K562 (cell line): ENCODE measurements at regions not wholly inside any gene's neighbourhood (a gene's known extent, or its start where the extent isn't known, plus 50 kb on each side); places are given as distances from the start of the nearest gene placed in this dataset.

Source experiments
- ATAC-seq: fragments of 200-7000 bp; cut with Tn5 transposase; 3 replicates; pipeline ENCODE4 v1.9.1; 2020; ENCODE audit warnings: moderate library complexity
- BruUV-seq: library from RNA; stranded (reverse); fragments of 400-500 nt; replicated peaks from 2 replicates; lab custom pipeline; 2021; lab: Mats Ljungman, UMichigan
- CTCF ChIA-PET: fragments of 300-600 bp; formaldehyde crosslinking; extraction: SDS; loops from one replicate; lab custom pipeline; 2021; ENCODE audit warnings: low intra/inter-chr PET ratio; lab: Yijun Ruan, JAX
- POLR2A ChIA-PET: fragments of 300-600, 350-650 bp; sonication (Branson Sonifier 250); formaldehyde crosslinking; extraction: SDS; loops from one replicate; lab custom pipeline; 2021; ENCODE audit warnings: antibody characterized with exemption, inconsistent platforms; lab: Yijun Ruan, JAX
- DNase-seq, 4 experiments: peaks; one replicate each; pipeline versions ENCODE4 v3.0.0 to v3.0.0-alpha.2; 2011 to 2018; ENCODE audit warnings: low spot score in 3 of 4, mixed read lengths in 3 of 4; ENCODE audit errors: extremely low read depth in 1 of 4
- FAIRE-seq: peaks from 2 replicates; lab custom pipeline; 2011; peaks lifted over from hg19 to GRCh38; lab: Jason Lieb, UNC
- H2AFZ ChIP-seq: 2 replicates; pipeline ENCODE4 v1.6.0; 2011; ENCODE audit warnings: low read depth, low read length, control low read depth, inconsistent platforms
- H3K27ac ChIP-seq: fragments of 200-600 bp; 3 replicates; pipeline ENCODE4 v1.8.0; 2011; ENCODE audit warnings: low read depth, mild to moderate bottlenecking, control low read depth, inconsistent platforms, low read length, moderate library complexity, mixed read lengths; ENCODE audit errors: extremely low read depth
- H3K27me3 ChIP-seq, 2 experiments: fragments of 300-600 bp in 1 of 2; 2 replicates in 1 of 2; 3 replicates in 1 of 2; pipeline versions ENCODE4 v1.6.0 to v1.8.0; 2011; ENCODE audit warnings: inconsistent platforms in 2 of 2, low read length in 2 of 2, mild to moderate bottlenecking in 1 of 2, mixed read lengths in 1 of 2, moderate library complexity in 1 of 2; ENCODE audit not compliant: control insufficient read depth in 2 of 2, insufficient read depth in 2 of 2
- H3K36me3 ChIP-seq: fragments of 300-600 bp; 3 replicates; pipeline ENCODE4 v1.8.0; 2011; ENCODE audit warnings: mild to moderate bottlenecking, low read length, inconsistent platforms; ENCODE audit not compliant: control insufficient read depth, insufficient read depth
- H3K4me1 ChIP-seq, 2 experiments: fragments of 200-600 bp in 1 of 2; replicated peaks in 1 of 2; 2 replicates in 1 of 2; 3 replicates in 1 of 2; pipeline versions ENCODE4 v1.5.1 to v1.8.0; 2011; ENCODE audit warnings: inconsistent platforms in 2 of 2, low read length in 2 of 2, mild to moderate bottlenecking in 1 of 2, mixed read lengths in 1 of 2, moderate library complexity in 1 of 2; ENCODE audit not compliant: control insufficient read depth in 2 of 2, insufficient read depth in 2 of 2
- H3K4me2 ChIP-seq: 2 replicates; pipeline ENCODE4 v1.6.1; 2011; ENCODE audit warnings: low read length, control low read depth, inconsistent platforms, mixed read lengths; ENCODE audit not compliant: insufficient read depth
- H3K4me3 ChIP-seq: fragments of 200-600 bp; sonication (generic), shearing (Covaris generic); 2 replicates; pipeline ENCODE4 v1.5.1; 2016; ENCODE audit warnings: control low read depth, inconsistent platforms
- H3K79me2 ChIP-seq: fragments of 200-600 bp; 3 replicates; pipeline ENCODE4 v1.8.0; 2011; ENCODE audit warnings: low read length, inconsistent platforms; ENCODE audit not compliant: control insufficient read depth, insufficient read depth
- H3K9ac ChIP-seq, 2 experiments: 2 replicates each; pipeline versions ENCODE4 v1.6.0 to v1.6.1; 2011; ENCODE audit warnings: low read depth in 2 of 2, low read length in 2 of 2, control low read depth in 1 of 2, inconsistent platforms in 1 of 2, mild to moderate bottlenecking in 1 of 2, mixed read lengths in 1 of 2; ENCODE audit not compliant: insufficient read depth in 1 of 2
- H3K9me1 ChIP-seq: one replicate; pipeline ENCODE4 v1.6.0; 2011; ENCODE audit warnings: inconsistent platforms, mild to moderate bottlenecking, low read length, moderate library complexity; ENCODE audit not compliant: control insufficient read depth, insufficient read depth
- H3K9me3 ChIP-seq: replicated peaks from 2 replicates; pipeline ENCODE4 v1.5.1; 2011; ENCODE audit warnings: low read depth, low read length, inconsistent platforms; ENCODE audit not compliant: control insufficient read depth, insufficient read depth
- H4K20me1 ChIP-seq: replicated peaks from 2 replicates; pipeline ENCODE4 v1.6.1; 2011; ENCODE audit warnings: low read length, inconsistent platforms, mixed read lengths; ENCODE audit not compliant: control insufficient read depth, insufficient read depth
- CBFB ChIP-seq: sonication (generic); formaldehyde crosslinking; IDR thresholded peaks from 2 replicates; pipeline ENCODE4 v1.4.0; 2020; ENCODE audit warnings: mild to moderate bottlenecking, missing genetic modification reagents
- DDX20 ChIP-seq: fragments of 450-650 bp; IDR thresholded peaks from 2 replicates; pipeline ENCODE4 v1.6.1; 2016; ENCODE audit warnings: missing genetic modification characterization, low read depth, mild to moderate bottlenecking, missing compliant biosample characterization, moderate library complexity
- ETV5 ChIP-seq: sonication (generic); formaldehyde crosslinking; IDR thresholded peaks from 2 replicates; pipeline ENCODE4 v1.4.0; 2020; ENCODE audit warnings: low read depth, mild to moderate bottlenecking, missing genetic modification reagents
- HDAC8 ChIP-seq: fragments of 450-650 bp; IDR thresholded peaks from 2 replicates; pipeline ENCODE4 v1.6.1; 2016; ENCODE audit warnings: mild to moderate bottlenecking, missing genetic modification characterization, moderate library complexity, missing compliant biosample characterization
- JUND ChIP-seq, 2 experiments: IDR thresholded peaks; 2 replicates in 1 of 2; 3 replicates in 1 of 2; pipeline ENCODE4 v1.6.1; 2011; ENCODE audit warnings: borderline replicate concordance in 2 of 2, low read depth in 2 of 2, low read length in 2 of 2, improper control_type of control experiment in 1 of 2, missing biosample characterization in 1 of 2, missing genetic modification characterization in 1 of 2, missing genetic modification reagents in 1 of 2
- KDM5B ChIP-seq: fragments of 200-600 bp; sonication (generic); IDR thresholded peaks from 2 replicates; pipeline ENCODE4 v1.6.1; 2012; ENCODE audit warnings: low read depth, mild to moderate bottlenecking, moderate library complexity, low read length, control low read depth, inconsistent platforms; ENCODE audit not compliant: insufficient replicate concordance
- KLF1 ChIP-seq: fragments of 450-650 bp; IDR thresholded peaks from 2 replicates; pipeline ENCODE4 v1.6.1; 2016; ENCODE audit warnings: missing genetic modification characterization, missing compliant biosample characterization
- MAZ ChIP-seq, 2 experiments: fragments of 450-650 bp in 1 of 2; sonication (generic) in 1 of 2; formaldehyde crosslinking; IDR thresholded peaks in 1 of 2; conservative IDR thresholded peaks in 1 of 2; 2 replicates each; pipeline versions ENCODE4 v1.4.0 to v1.5.0; 2020; ENCODE audit warnings: mild to moderate bottlenecking in 1 of 2, missing genetic modification reagents in 1 of 2
- MED1 ChIP-seq: sonication (generic); formaldehyde crosslinking; IDR thresholded peaks from 2 replicates; pipeline ENCODE4 v1.8.1; 2023; ENCODE audit warnings: missing genetic modification reagents, borderline replicate concordance
- NCOR1 ChIP-seq: fragments of 450-650 bp; IDR thresholded peaks from 2 replicates; pipeline ENCODE4 v1.6.1; 2016; ENCODE audit warnings: mild to moderate bottlenecking, moderate library complexity
- NELFE ChIP-seq: IDR thresholded peaks from 2 replicates; pipeline ENCODE4 v1.6.1; 2011; ENCODE audit warnings: mild to moderate bottlenecking; ENCODE audit not compliant: insufficient read depth, insufficient read length
- NR4A1 ChIP-seq, 2 experiments: fragments of 250-450 bp in 1 of 2; fragments of 450-650 bp in 1 of 2; sonication (Bioruptor Pico) in 1 of 2; IDR thresholded peaks; 2 replicates each; pipeline versions ENCODE4 v1.4.0 to v1.6.1; 2016 to 2020; ENCODE audit warnings: mild to moderate bottlenecking in 2 of 2, missing compliant biosample characterization in 1 of 2, missing genetic modification characterization in 1 of 2, moderate library complexity in 1 of 2
- POLR2AphosphoS5 ChIP-seq: IDR thresholded peaks from 2 replicates; pipeline ENCODE4 v1.6.1; 2011; ENCODE audit warnings: mild to moderate bottlenecking, low read depth, low read length, moderate library complexity; ENCODE audit not compliant: control insufficient read depth, insufficient read depth
- PRDM10 ChIP-seq: fragments of 450-650 bp; IDR thresholded peaks from 2 replicates; pipeline ENCODE4 v1.6.1; 2018; ENCODE audit not compliant: partially characterized antibody
- SRF ChIP-seq, 2 experiments: fragments of 250-450, 450-650 bp in 1 of 2; sonication (Bioruptor Pico) in 1 of 2; sonication (generic) in 1 of 2; formaldehyde crosslinking; IDR thresholded peaks; 2 replicates each; pipeline versions ENCODE4 v1.5.0 to v1.5.1; 2020 to 2022; ENCODE audit warnings: mild to moderate bottlenecking in 1 of 2, missing genetic modification reagents in 1 of 2
- TCF7L2 ChIP-seq: fragments of 150-350 bp; IDR thresholded peaks from 2 replicates; pipeline ENCODE4 v1.6.1; 2016; ENCODE audit warnings: low read depth, mild to moderate bottlenecking, low read length, moderate library complexity
- ZNF57 ChIP-seq: fragments of 450-650 bp; formaldehyde crosslinking; IDR thresholded peaks from 2 replicates; pipeline ENCODE4 v1.4.0; 2020; ENCODE audit warnings: mild to moderate bottlenecking, moderate library complexity
- WGBS: fragments of 100-300 bp; shearing (Covaris generic); methylation state at CpG from one replicate; pipeline ENCODE4 v1.1.6; 2016; ENCODE audit warnings: low coverage, mixed read lengths; ENCODE audit not compliant: insufficient coverage; ENCODE audit errors: missing lambda C conversion rate; 5-methylcytosine and 5-hydroxymethylcytosine counted together
- in situ Hi-C: fragments of 300-500 bp; cut with MboI; formaldehyde crosslinking; loops from 4 replicates; pipeline ENCODE4 v1.15.0; 2018; ENCODE audit warnings: inconsistent platforms, mixed read lengths
- intact Hi-C: fragments of 100-400 bp; cut with micrococcal nuclease; formaldehyde crosslinking; loops from 2 replicates; pipeline ENCODE4 v1.14.2; 2022

GRCh38 chr7:18177129-18177814, 149.6 kb upstream of the PRPS1L1 start:
- Histone ChIP-seq H3K27me3 (no peaks in the 10 kb centered on the region), H3K79me2 (no peaks in the 10 kb centered on the region), H3K4me3 (peak overlapping the region; percentile 6; the same call in 1 of the 2 replicates), H3K36me3 (no peaks in the 10 kb centered on the region; the same call in 2 of the 3 replicates), H3K9ac (peak overlapping the region in 1 of 2 experiments; percentile 64; a peak in 2 of 4 replicates), H2AFZ (peak overlapping the region; percentile 74), H3K9me3 (0 out of 2 replicates have a peak, but pooled peaks cover 1% of the 10 kb centered on the region), H3K4me2 (peak overlapping the region; percentile 56), H3K4me1 (peaks cover 13 to 49% of the 10 kb centered on the region in 2 experiments), H3K27ac (peak overlapping the region; percentile 88), H3K9me1 (no peaks in the 10 kb centered on the region), H4K20me1 (no peaks in the 10 kb centered on the region)
- POLR2A ChIA-PET: interaction anchor here (0.9 to 1.5 kb wide), 2 partner anchors 10 to 26 kb away, joined by 3 to 8 read pairs; no protein-coding TSS in a partner anchor
- intact Hi-C loops (loop anchor here (5.0 kb wide), 4 partner anchors 35 to 145 kb away; no protein-coding TSS in a partner anchor), in situ Hi-C loops (no loop called here)
- no TSS peak for BruUV-seq
- 0% methylated on average over 5 of the region's 5 CpGs for WGBS
- DNase-seq (peak; percentile 71 to 89 (median 78)), FAIRE-seq (peak; percentile 93), ATAC-seq (peak; percentile 86)
- CTCF ChIA-PET: no interaction called here
- no peak for TF ChIP-seq TCF7L2
- TF ChIP-seq ETV5 (CRISPR knock-in tag): 0 out of 2 replicates have a peak, but pooled peaks have one; percentile 23
- no peak for TF ChIP-seq MED1 (CRISPR knock-in tag)
- TF ChIP-seq JUND (IDR thresholded peaks at IDR 0.05; ENCODE audit: borderline replicate concordance, low read depth, low read length): peak; percentile 22; the same call in 1 of the 2 replicates
- TF ChIP-seq JUND (tag; IDR thresholded peaks at IDR 0.05; ENCODE audit: borderline replicate concordance, low read depth, low read length): peak; percentile 55; the same call in 2 of the 3 replicates
- no peak for TF ChIP-seq ZNF57 (CRISPR knock-in tag)
- no peak for TF ChIP-seq SRF (CRISPR knock-in tag; IDR thresholded peaks at IDR 0.05)
- peak; percentile 71; the same call in 1 of the 2 replicates for TF ChIP-seq POLR2AphosphoS5
- TF ChIP-seq NR4A1 (CRISPR knock-in tag; IDR thresholded peaks at IDR 0.05): no peak
- peak; percentile 24; the same call in 1 of the 2 replicates for TF ChIP-seq NR4A1 (tag; IDR thresholded peaks at IDR 0.05)
- no peak for TF ChIP-seq KLF1 (tag)
- TF ChIP-seq MAZ (CRISPR knock-in tag; conservative IDR thresholded peaks at IDR 0.05 in 1 of 2, IDR thresholded peaks at IDR 0.05 in 1 of 2): 0 out of 4 replicates have a peak, but pooled peaks of 1 of the 2 experiments have one; percentile 24
- no peak for TF ChIP-seq DDX20 (tag)
- no peak for TF ChIP-seq KDM5B
- TF ChIP-seq NCOR1: peak; percentile 76
- peak; percentile 27 for TF ChIP-seq PRDM10
- no peak for TF ChIP-seq NELFE
- TF ChIP-seq HDAC8 (tag): 0 out of 2 replicates have a peak, but pooled peaks have one; percentile 35
- TF ChIP-seq CBFB (CRISPR knock-in tag): no peak
